CD4-positive, alpha-beta T cell treated with Interleukin-2 at 100 ng/mL for 4 hours (primary cell): ENCODE measurements at regions not wholly inside any gene's neighbourhood (a gene's known extent, or its start where the extent isn't known, plus 50 kb on each side); places are given as distances from the start of the nearest gene placed in this dataset.
A peak's percentile ranks its signal among the peaks of the same experiment; 100 is the strongest.

ENCODE experiments used
- DNase-seq: peaks from one replicate; pipeline ENCODE4 v3.0.0-alpha.2; 2020; ENCODE audit warnings: low spot score

- no peak for DNase-seq
These were observed 292.1 kb downstream of the SOX4 start for GRCh38 chr6:21885532-21886114.

- no peak for DNase-seq
These were observed 293.1 kb downstream of the SOX4 start for GRCh38 chr6:21886542-21887151.

GRCh38 chr6:21887231-21888185 is 294.0 kb downstream of the SOX4 start:
- no peak for DNase-seq

- DNase-seq = no peak
These were observed 297.5 kb downstream of the SOX4 start for GRCh38 chr6:21891080-21891479.

- no peak for DNase-seq
These were observed 300.2 kb downstream of the SOX4 start for GRCh38 chr6:21893793-21894192.

GRCh38 chr6:21895555-21895954 is 302.0 kb downstream of the SOX4 start:
- DNase-seq = no peak

- DNase-seq = no peak
These were observed 304.7 kb downstream of the SOX4 start for GRCh38 chr6:21898107-21898796.

- DNase-seq = no peak
These were observed 306.2 kb downstream of the SOX4 start for GRCh38 chr6:21899708-21900107.

GRCh38 chr6:21900730-21901129 is 307.2 kb downstream of the SOX4 start:
- DNase-seq = no peak

- no peak for DNase-seq
These were observed 309.1 kb downstream of the SOX4 start for GRCh38 chr6:21902628-21903169.

GRCh38 chr6:21905531-21905930 is 312.0 kb downstream of the SOX4 start:
- DNase-seq = no peak

GRCh38 chr6:21906826-21907225 is 313.3 kb downstream of the SOX4 start:
- no peak for DNase-seq

GRCh38 chr6:21907291-21907690 is 313.7 kb downstream of the SOX4 start:
- DNase-seq = no peak

GRCh38 chr6:21908161-21908848 is 314.8 kb downstream of the SOX4 start:
- no peak for DNase-seq

- no peak for DNase-seq
These were observed 315.8 kb downstream of the SOX4 start for GRCh38 chr6:21909321-21909720.

GRCh38 chr6:21911208-21911607 is 317.7 kb downstream of the SOX4 start:
- DNase-seq = no peak

GRCh38 chr6:21912151-21912832 is 318.7 kb downstream of the SOX4 start:
- no peak for DNase-seq

GRCh38 chr6:21914121-21914973 is 320.8 kb downstream of the SOX4 start:
- peak; percentile 4 for DNase-seq

- no peak for DNase-seq
These were observed 322.2 kb downstream of the SOX4 start for GRCh38 chr6:21915707-21916260.

- no peak for DNase-seq
These were observed 324.5 kb downstream of the SOX4 start for GRCh38 chr6:21918041-21918440.
